Embryonic facial prominence (tissue), 1 donor: ENCODE measurements at regions not wholly inside any gene's neighbourhood (a gene's known extent, or its start where the extent isn't known, plus 50 kb on each side); places are given as distances from the start of the nearest gene placed in this dataset.

ENCODE experiments used
- DNase-seq: peaks from one replicate; pipeline ENCODE4 v3.0.0-alpha.2; 2016; ENCODE audit errors: extremely low spot score

GRCh38 chr11:112856133-112856532 is 105.1 kb upstream of the NCAM1 start:
- DNase-seq = no peak

GRCh38 chr11:112856591-112856990 is 104.6 kb upstream of the NCAM1 start:
- DNase-seq = no peak

- no peak for DNase-seq
These were observed 102.8 kb upstream of the NCAM1 start for GRCh38 chr11:112858289-112859023.

GRCh38 chr11:112859787-112860186 is 101.4 kb upstream of the NCAM1 start:
- DNase-seq = no peak

GRCh38 chr11:112861356-112861755 is 99.9 kb upstream of the NCAM1 start:
- DNase-seq = no peak

GRCh38 chr11:112863305-112863704 is 97.9 kb upstream of the NCAM1 start:
- DNase-seq = no peak

GRCh38 chr11:112864672-112865071 is 96.5 kb upstream of the NCAM1 start:
- DNase-seq = no peak

- no peak for DNase-seq
These were observed 89.2 kb upstream of the NCAM1 start for GRCh38 chr11:112871909-112872500.

- no peak for DNase-seq
These were observed 86.2 kb upstream of the NCAM1 start for GRCh38 chr11:112874980-112875379.

- no peak for DNase-seq
These were observed 83.6 kb upstream of the NCAM1 start for GRCh38 chr11:112877581-112877980.

- no peak for DNase-seq
These were observed 83.1 kb upstream of the NCAM1 start for GRCh38 chr11:112878033-112878601.

- no peak for DNase-seq
These were observed 80.7 kb upstream of the NCAM1 start for GRCh38 chr11:112880495-112880894.

GRCh38 chr11:112881461-112881860 is 79.8 kb upstream of the NCAM1 start:
- DNase-seq = peak; percentile 51

GRCh38 chr11:112882494-112883381 is 78.5 kb upstream of the NCAM1 start:
- DNase-seq = no peak

- no peak for DNase-seq
These were observed 77.0 kb upstream of the NCAM1 start for GRCh38 chr11:112884012-112884767.

GRCh38 chr11:112885744-112886433 is 75.3 kb upstream of the NCAM1 start:
- no peak for DNase-seq

GRCh38 chr11:112886434-112887370 is 74.5 kb upstream of the NCAM1 start:
- DNase-seq = no peak

- DNase-seq = no peak
These were observed 71.8 kb upstream of the NCAM1 start for GRCh38 chr11:112889446-112889845.

GRCh38 chr11:112899235-112900006 is 61.8 kb upstream of the NCAM1 start:
- no peak for DNase-seq
